Erythroblast (primary cell): ENCODE measurements at regions not wholly inside any gene's neighbourhood (a gene's known extent, or its start where the extent isn't known, plus 50 kb on each side); places are given as distances from the start of the nearest gene placed in this dataset.

Experiments
- GATA1 ChIP-seq: IDR thresholded peaks from 2 replicates; pipeline ENCODE4 v1.6.1; 2011; ENCODE audit warnings: low read depth, mild to moderate bottlenecking, control low read depth, low read length, moderate library complexity
- POLR2A ChIP-seq: IDR thresholded peaks from 2 replicates; pipeline ENCODE4 v1.6.1; 2011; ENCODE audit warnings: mild to moderate bottlenecking, low read length

- no peak for TF ChIP-seq POLR2A
- TF ChIP-seq GATA1, result no peak
Measured at GRCh38 chr17:53264730-53265129, 558.0 kb upstream of the KIF2B start.
